SU-DHL-6 (cell line): ENCODE measurements at regions not wholly inside any gene's neighbourhood (a gene's known extent, or its start where the extent isn't known, plus 50 kb on each side); places are given as distances from the start of the nearest gene placed in this dataset.

Source experiments
- CTCF ChIP-seq: fragments of 200-600 bp; sonication (generic); IDR thresholded peaks from one replicate; pipeline ENCODE4 v1.5.1; 2017; ENCODE audit warnings: antibody characterized with exemption, mild to moderate bottlenecking, low read length, moderate library complexity; ENCODE audit not compliant: insufficient read depth, poor library complexity, severe bottlenecking
- EZH2phosphoT487 ChIP-seq: fragments of 200-600 bp; sonication (generic), shearing (Covaris generic); conservative IDR thresholded peaks from 2 replicates; pipeline ENCODE4 v1.6.1; 2018; ENCODE audit warnings: mild to moderate bottlenecking, antibody characterized with exemption, low read length, moderate library complexity, mixed read lengths

GRCh38 chr12:66048835-66049537, 81.6 kb downstream of the LLPH start:
- TF ChIP-seq CTCF, result no peak
- no peak for TF ChIP-seq EZH2phosphoT487
